K562 (cell line): ENCODE measurements at regions not wholly inside any gene's neighbourhood (a gene's known extent, or its start where the extent isn't known, plus 50 kb on each side); places are given as distances from the start of the nearest gene placed in this dataset.

Experiments used
- CREB1 ChIP-seq, 2 experiments: sonication (generic) in 1 of 2; formaldehyde crosslinking in 1 of 2; IDR thresholded peaks; 2 replicates each; pipeline versions ENCODE4 v1.6.1 to v1.8.0; 2012 to 2022; ENCODE audit warnings: inconsistent platforms in 1 of 2, mild to moderate bottlenecking in 1 of 2, missing genetic modification reagents in 1 of 2, moderate library complexity in 1 of 2
- CTCF ChIP-seq, 3 experiments: IDR thresholded peaks in 2 of 3; conservative IDR thresholded peaks in 1 of 3; 2 replicates each; pipeline ENCODE4 v1.5.1; 2011 to 2012; ENCODE audit warnings: low read length in 3 of 3, mild to moderate bottlenecking in 3 of 3, control low read depth in 2 of 3, improper control_type of control experiment in 1 of 3, inconsistent platforms in 1 of 3, low read depth in 1 of 3, mixed read lengths in 1 of 3, moderate library complexity in 1 of 3; ENCODE audit not compliant: insufficient read depth in 2 of 3
- ESRRA ChIP-seq: fragments of 450-650 bp; IDR thresholded peaks from 2 replicates; pipeline ENCODE4 v1.6.1; 2014; ENCODE audit warnings: low read depth, mild to moderate bottlenecking, moderate library complexity, borderline replicate concordance
- MXI1 ChIP-seq: IDR thresholded peaks from 2 replicates; pipeline ENCODE4 v1.6.1; 2011; ENCODE audit warnings: low read depth, mild to moderate bottlenecking, improper control_type of control experiment, low read length
- POLR2A ChIP-seq: fragments of 450-650 bp; conservative IDR thresholded peaks from 2 replicates; pipeline ENCODE4 v1.6.1; 2016
- POLR2AphosphoS5 ChIP-seq: IDR thresholded peaks from 2 replicates; pipeline ENCODE4 v1.6.1; 2011; ENCODE audit warnings: mild to moderate bottlenecking, low read depth, low read length, moderate library complexity; ENCODE audit not compliant: control insufficient read depth, insufficient read depth
- SRF ChIP-seq, 2 experiments: fragments of 250-450, 450-650 bp in 1 of 2; sonication (Bioruptor Pico) in 1 of 2; sonication (generic) in 1 of 2; formaldehyde crosslinking; IDR thresholded peaks; 2 replicates each; pipeline versions ENCODE4 v1.5.0 to v1.5.1; 2020 to 2022; ENCODE audit warnings: mild to moderate bottlenecking in 1 of 2, missing genetic modification reagents in 1 of 2
- ZBTB7A ChIP-seq: IDR thresholded peaks from 2 replicates; pipeline ENCODE4 v1.6.1; 2011; ENCODE audit warnings: low read depth, mild to moderate bottlenecking, low read length, moderate library complexity, borderline replicate concordance; ENCODE audit not compliant: control insufficient read depth
- ZNF175 ChIP-seq: fragments of 200-800 bp; sonication (Bioruptor generic); IDR thresholded peaks from 2 replicates; pipeline ENCODE4 v1.6.1; 2016; ENCODE audit warnings: low read depth, mild to moderate bottlenecking, missing genetic modification characterization, missing compliant biosample characterization
- TF ChIP-seq, protein P1 (sequence below): IDR thresholded peaks from 3 replicates; pipeline ENCODE4 v1.6.1; 2011; ENCODE audit warnings: borderline replicate concordance, mild to moderate bottlenecking; ENCODE audit not compliant: insufficient read length, insufficient read depth
- TF ChIP-seq, protein P2 (sequence below): fragments of 450-650 bp; IDR thresholded peaks from 2 replicates; pipeline ENCODE4 v1.6.1; 2018; ENCODE audit warnings: mild to moderate bottlenecking, low read depth; ENCODE audit not compliant: partially characterized antibody

GRCh38 chr2:150895968-150896367 is 365.7 kb downstream of the RBM43 start:
- no peak for TF ChIP-seq CREB1 (IDR thresholded peaks at IDR 0.05)
- TF ChIP-seq CREB1 (CRISPR knock-in tag; IDR thresholded peaks at IDR 0.05) = no peak
- TF ChIP-seq ZBTB7A = no peak
- no peak for TF ChIP-seq POLR2AphosphoS5
- TF ChIP-seq ESRRA = no peak
- no peak for TF ChIP-seq POLR2A
- no peak for TF ChIP-seq CTCF (IDR thresholded peaks at IDR 0.05 in 2 of 3, conservative IDR thresholded peaks at IDR 0.05 in 1 of 3; ENCODE audit: insufficient read depth in 2 of 3, low read depth in 1 of 3, low read length in 3 of 3)
- TF ChIP-seq ZNF175 = no peak
- TF ChIP-seq, protein P1, sequence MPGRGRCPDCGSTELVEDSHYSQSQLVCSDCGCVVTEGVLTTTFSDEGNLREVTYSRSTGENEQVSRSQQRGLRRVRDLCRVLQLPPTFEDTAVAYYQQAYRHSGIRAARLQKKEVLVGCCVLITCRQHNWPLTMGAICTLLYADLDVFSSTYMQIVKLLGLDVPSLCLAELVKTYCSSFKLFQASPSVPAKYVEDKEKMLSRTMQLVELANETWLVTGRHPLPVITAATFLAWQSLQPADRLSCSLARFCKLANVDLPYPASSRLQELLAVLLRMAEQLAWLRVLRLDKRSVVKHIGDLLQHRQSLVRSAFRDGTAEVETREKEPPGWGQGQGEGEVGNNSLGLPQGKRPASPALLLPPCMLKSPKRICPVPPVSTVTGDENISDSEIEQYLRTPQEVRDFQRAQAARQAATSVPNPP = no peak
- TF ChIP-seq MXI1 = no peak
- TF ChIP-seq SRF (CRISPR knock-in tag; IDR thresholded peaks at IDR 0.05) = no peak
- TF ChIP-seq, protein P2, sequence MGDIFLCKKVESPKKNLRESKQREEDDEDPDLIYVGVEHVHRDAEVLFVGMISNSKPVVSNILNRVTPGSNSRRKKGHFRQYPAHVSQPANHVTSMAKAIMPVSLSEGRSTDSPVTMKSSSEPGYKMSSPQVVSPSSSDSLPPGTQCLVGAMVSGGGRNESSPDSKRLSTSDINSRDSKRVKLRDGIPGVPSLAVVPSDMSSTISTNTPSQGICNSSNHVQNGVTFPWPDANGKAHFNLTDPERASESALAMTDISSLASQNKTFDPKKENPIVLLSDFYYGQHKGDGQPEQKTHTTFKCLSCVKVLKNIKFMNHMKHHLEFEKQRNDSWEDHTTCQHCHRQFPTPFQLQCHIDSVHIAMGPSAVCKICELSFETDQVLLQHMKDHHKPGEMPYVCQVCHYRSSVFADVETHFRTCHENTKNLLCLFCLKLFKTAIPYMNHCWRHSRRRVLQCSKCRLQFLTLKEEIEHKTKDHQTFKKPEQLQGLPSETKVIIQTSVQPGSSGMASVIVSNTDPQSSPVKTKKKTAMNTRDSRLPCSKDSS = no peak
